DMS 273 (cell line): ENCODE measurements at regions not wholly inside any gene's neighbourhood (a gene's known extent, or its start where the extent isn't known, plus 50 kb on each side); places are given as distances from the start of the nearest gene placed in this dataset.

Experiments
- DNase-seq: peaks from one replicate; lab custom pipeline; 2025; ENCODE audit not compliant: unreplicated experiment; lab: John Stamatoyannopoulos, UW

DNA sequence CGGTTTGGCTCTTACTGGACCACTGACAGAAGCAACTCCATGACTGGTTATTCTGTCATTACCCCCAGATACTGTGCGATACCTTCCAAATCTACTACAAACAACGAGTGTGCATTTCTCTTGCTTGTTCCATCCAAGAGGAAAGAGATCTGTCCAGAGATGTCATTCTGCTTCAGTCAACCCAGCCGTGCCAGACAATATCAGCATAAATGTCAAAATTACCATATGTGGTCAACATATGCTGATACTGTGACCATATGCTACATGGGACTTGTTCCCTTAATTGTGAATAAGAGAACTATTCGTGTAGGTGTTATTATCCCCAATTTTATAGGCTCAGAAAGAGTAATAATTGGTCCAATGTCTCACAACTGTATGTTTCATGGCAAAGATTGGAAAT is 143.2 kb upstream of the PRSS1 start:
- no peak for DNase-seq

- DNase-seq: no peak
Measured at GRCh38 chr7:142604671-142605070, 144.6 kb upstream of the PRSS1 start.

DNA sequence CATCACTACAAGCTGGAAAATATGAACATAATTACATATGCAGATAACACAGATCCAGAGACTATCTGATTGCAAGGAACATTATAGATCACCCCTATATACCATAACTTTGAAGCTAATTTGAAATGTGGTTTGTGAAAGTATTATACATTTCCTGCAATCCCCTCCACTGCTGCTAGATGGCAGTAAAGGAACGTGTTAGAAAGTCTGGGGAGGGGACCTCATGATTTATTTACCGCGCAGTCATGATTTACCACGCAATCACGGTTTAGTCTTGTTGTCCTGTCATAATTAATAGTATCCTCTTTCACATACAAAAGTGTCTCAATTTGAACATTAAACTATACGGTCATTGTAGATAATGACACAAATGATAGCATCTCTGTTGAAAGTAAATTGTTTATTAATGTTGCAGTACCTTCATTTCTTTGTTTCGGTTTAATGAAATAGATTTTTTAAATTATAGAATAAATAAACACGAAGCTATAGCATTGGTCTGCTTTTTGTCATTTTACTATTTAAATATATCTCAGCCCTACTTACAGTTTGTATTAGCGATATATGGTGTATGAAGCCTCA is 145.3 kb upstream of the PRSS1 start:
- peak; percentile 81 for DNase-seq

GRCh38 chr7:142602756-142603155 is 146.5 kb upstream of the PRSS1 start:
- no peak for DNase-seq

- DNase-seq: no peak
Measured at GRCh38 chr7:142602183-142602582, 147.1 kb upstream of the PRSS1 start.

- DNase-seq: no peak
Measured at GRCh38 chr7:142598297-142598696, 151.0 kb upstream of the PRSS1 start.

DNA sequence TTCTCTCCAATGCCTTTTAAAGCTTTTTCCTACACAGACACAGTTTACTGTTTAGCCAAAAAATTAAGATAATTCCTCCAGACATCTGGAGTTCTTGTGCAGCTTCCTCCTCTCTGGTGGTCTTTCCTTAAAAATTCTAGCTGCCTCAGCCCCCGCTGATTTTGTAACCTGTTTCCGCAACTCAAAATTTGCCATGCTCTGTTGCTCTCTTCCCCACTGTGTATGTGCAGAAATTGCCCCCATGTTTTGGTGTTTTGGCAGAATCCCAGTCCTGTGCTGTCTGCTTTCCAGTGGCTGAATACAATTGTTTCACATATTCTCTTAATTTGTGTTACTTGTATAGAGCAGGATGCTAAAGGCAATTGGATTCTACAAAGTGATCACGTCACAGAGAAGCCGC is 151.7 kb upstream of the PRSS1 start:
- DNase-seq: no peak

- no peak for DNase-seq
Measured at GRCh38 chr7:142595816-142596516, 153.3 kb upstream of the PRSS1 start.

DNA sequence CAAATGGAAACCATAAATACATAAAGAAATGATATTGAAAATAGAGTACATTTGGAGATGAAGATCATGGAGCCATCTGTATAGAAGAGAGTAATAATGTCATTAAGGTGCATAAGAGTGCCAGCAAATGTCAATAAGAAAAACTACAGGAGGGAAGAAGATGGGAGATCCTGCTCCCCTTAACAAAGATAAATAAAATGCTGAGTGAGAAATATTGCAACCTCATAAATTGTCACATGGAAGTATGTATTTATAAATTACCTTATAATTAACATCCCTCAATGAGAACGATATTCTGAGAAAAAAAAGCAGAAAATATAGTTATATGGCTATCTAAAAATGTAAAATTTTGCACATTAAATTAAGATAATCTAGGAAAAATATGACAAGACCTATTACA is 155.2 kb upstream of the PRSS1 start:
- no peak for DNase-seq

- no peak for DNase-seq
Measured at GRCh38 chr7:142593106-142593505, 156.2 kb upstream of the PRSS1 start.

- no peak for DNase-seq
Measured at GRCh38 chr7:142592664-142593063, 156.6 kb upstream of the PRSS1 start.

GRCh38 chr7:142592231-142592630 is 157.0 kb upstream of the PRSS1 start:
- DNase-seq: no peak

- no peak for DNase-seq
Measured at GRCh38 chr7:142590830-142591457, 158.3 kb upstream of the PRSS1 start.

DNA sequence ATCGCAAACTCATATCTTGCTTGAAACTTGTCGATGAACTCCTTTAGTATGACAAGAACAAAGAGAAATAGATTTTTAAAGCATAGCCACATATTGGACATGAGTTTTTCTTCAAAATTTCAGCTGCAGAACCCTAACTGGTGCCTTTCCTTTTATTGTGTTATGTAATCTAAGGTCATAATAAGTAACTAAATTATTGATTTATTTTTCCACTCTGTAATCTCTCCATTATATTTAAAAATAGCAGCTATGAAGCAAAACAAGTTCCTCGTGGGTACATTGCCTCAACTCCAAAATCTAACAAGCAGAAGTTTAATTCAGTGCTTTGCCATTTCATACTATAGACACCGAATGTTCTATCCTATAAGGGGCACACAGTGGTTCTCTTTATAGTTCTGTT is 159.2 kb upstream of the PRSS1 start:
- DNase-seq: no peak

GRCh38 chr7:142587578-142588191 is 161.6 kb upstream of the PRSS1 start:
- peak; percentile 57 for DNase-seq

GRCh38 chr7:142586611-142587010 is 162.7 kb upstream of the PRSS1 start:
- no peak for DNase-seq

GRCh38 chr7:142585425-142585824 is 163.8 kb upstream of the PRSS1 start:
- DNase-seq: no peak

GRCh38 chr7:142584765-142585164 is 164.5 kb upstream of the PRSS1 start:
- DNase-seq: no peak

DNA sequence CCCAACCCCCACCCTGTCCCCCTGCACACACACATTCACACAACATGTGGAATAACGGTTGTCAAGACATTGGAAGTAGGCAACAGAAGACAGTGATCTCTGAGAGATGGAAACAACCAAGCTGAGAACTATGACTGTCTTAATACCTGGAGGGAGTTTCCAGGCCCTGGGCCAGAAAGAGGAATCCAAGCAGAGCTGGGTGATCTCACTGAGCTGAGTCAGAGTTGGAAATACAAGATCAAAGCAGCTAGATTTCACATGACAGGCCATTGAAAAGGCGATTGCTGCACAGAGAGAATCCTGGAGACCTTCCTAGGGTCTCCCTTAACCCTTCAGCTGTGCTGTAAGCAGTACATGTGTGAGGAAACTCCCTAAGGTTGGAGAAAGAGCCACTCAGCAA is 165.8 kb upstream of the PRSS1 start:
- no peak for DNase-seq

- no peak for DNase-seq
Measured at GRCh38 chr7:142582351-142582750, 166.9 kb upstream of the PRSS1 start.

GRCh38 chr7:142581341-142581740 is 167.9 kb upstream of the PRSS1 start:
- DNase-seq: no peak

DNA sequence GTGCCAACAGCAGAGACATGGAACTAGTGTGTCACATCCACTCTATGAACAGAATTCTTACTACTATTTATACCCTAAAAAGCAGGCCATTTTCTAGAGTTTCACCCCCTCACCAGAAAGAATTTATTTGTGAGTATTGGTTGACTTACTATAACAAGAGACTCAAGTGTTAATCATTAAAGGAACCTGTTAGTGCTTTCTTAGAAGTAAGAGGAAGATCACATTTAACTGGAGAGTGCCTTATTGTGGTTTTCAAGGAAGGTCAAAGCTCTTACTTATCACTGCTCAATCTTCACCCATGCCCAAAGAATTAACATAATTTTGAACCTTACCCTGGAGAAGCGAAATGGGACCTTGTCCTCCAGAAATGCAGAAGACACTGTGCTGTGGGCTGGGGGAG is 169.3 kb upstream of the PRSS1 start:
- no peak for DNase-seq
